DND-41 (cell line): ENCODE measurements at regions not wholly inside any gene's neighbourhood (a gene's known extent, or its start where the extent isn't known, plus 50 kb on each side); places are given as distances from the start of the nearest gene placed in this dataset.
"Not testable (repeated sequence)": the region's sequence is repeated elsewhere in the genome, so short reads cannot be mapped to it uniquely, and the experiment has no call there.

Source experiments
- ATAC-seq: fragments of 200-7000 bp; cut with Tn5 transposase; 3 replicates; pipeline ENCODE4 v1.9.1; 2021; ENCODE audit warnings: low read depth; ENCODE audit not compliant: insufficient read depth
- DNase-seq: peaks from one replicate; pipeline ENCODE4 v3.0.0-alpha.2; 2020
- H2AFZ ChIP-seq: 2 replicates; pipeline ENCODE4 v1.6.0; 2012; ENCODE audit warnings: low read depth, low read length
- H3K27ac ChIP-seq: 2 replicates; pipeline ENCODE4 v1.5.1; 2012; ENCODE audit warnings: low read length, inconsistent platforms
- H3K27me3 ChIP-seq: fragments of 200-600 bp; sonication (generic); 2 replicates; pipeline ENCODE4 v1.6.0; 2012; ENCODE audit warnings: low read length, mild to moderate bottlenecking, inconsistent platforms; ENCODE audit not compliant: insufficient read depth, poor library complexity
- H3K36me3 ChIP-seq: 2 replicates; pipeline ENCODE4 v1.5.1; 2012; ENCODE audit warnings: low read length, inconsistent platforms; ENCODE audit not compliant: insufficient read depth
- H3K4me1 ChIP-seq: 2 replicates; pipeline ENCODE4 v1.5.1; 2012; ENCODE audit warnings: mild to moderate bottlenecking, low read length; ENCODE audit not compliant: insufficient read depth
- H3K4me2 ChIP-seq: 2 replicates; pipeline ENCODE4 v1.6.0; 2012; ENCODE audit warnings: mild to moderate bottlenecking, moderate library complexity, low read length, inconsistent platforms; ENCODE audit not compliant: insufficient read depth
- H3K4me3 ChIP-seq, 2 experiments: fragments of 200-600 bp in 1 of 2; shearing (Covaris generic) in 1 of 2; 2 replicates each; pipeline ENCODE4 v1.5.1; 2012 to 2016; ENCODE audit warnings: inconsistent platforms in 2 of 2, low read length in 2 of 2, mild to moderate bottlenecking in 2 of 2, low read depth in 1 of 2, moderate library complexity in 1 of 2
- H3K79me2 ChIP-seq: 2 replicates; pipeline ENCODE4 v1.6.0; 2012; ENCODE audit warnings: low read length, inconsistent platforms; ENCODE audit not compliant: insufficient read depth
- H3K9ac ChIP-seq: 2 replicates; pipeline ENCODE4 v1.6.0; 2012; ENCODE audit warnings: low read depth, mild to moderate bottlenecking, inconsistent platforms, low read length, moderate library complexity
- H3K9me3 ChIP-seq: 2 replicates; pipeline ENCODE4 v1.5.1; 2012; ENCODE audit warnings: low read length, moderate library complexity, mild to moderate bottlenecking, inconsistent platforms; ENCODE audit not compliant: insufficient read depth, severe bottlenecking
- H4K20me1 ChIP-seq: 2 replicates; pipeline ENCODE4 v1.6.0; 2012; ENCODE audit warnings: low read length; ENCODE audit not compliant: insufficient read depth
- EZH2 ChIP-seq: IDR thresholded peaks from 3 replicates; pipeline ENCODE4 v1.6.1; 2012; ENCODE audit warnings: borderline replicate concordance, low read depth, mild to moderate bottlenecking, moderate library complexity, low read length, inconsistent platforms; ENCODE audit not compliant: severe bottlenecking
- TF ChIP-seq, protein P1 (sequence below): IDR thresholded peaks from 2 replicates; pipeline ENCODE4 v1.5.1; 2012; ENCODE audit warnings: borderline replicate concordance, low read length, moderate library complexity, mild to moderate bottlenecking; ENCODE audit not compliant: poor library complexity, severe bottlenecking; ENCODE audit errors: extremely low read depth

DNA sequence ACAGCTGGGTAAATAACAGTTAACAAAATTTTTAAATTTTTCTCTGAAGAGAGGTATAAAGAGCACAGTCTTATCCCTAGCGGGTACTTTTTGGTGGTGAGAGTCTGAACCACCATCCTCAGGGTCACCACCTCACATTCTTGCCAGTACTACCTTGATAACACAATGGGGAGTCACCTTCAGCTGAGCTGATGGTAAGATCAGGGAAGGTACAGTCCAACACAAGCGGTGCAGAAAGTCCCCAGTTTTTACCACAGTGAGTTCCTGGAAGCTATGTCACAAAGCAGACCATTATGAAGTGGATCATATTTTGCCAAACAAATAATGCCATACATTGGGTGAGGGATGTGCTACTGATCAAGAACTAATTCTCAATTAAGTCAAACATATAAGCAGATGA is 176.9 kb downstream of the FASLG start:
- no peak overlapping the region for H3K9ac ChIP-seq
- no peak overlapping the region for H3K27ac ChIP-seq
- TF ChIP-seq EZH2, result no peak
- TF ChIP-seq, protein P1, sequence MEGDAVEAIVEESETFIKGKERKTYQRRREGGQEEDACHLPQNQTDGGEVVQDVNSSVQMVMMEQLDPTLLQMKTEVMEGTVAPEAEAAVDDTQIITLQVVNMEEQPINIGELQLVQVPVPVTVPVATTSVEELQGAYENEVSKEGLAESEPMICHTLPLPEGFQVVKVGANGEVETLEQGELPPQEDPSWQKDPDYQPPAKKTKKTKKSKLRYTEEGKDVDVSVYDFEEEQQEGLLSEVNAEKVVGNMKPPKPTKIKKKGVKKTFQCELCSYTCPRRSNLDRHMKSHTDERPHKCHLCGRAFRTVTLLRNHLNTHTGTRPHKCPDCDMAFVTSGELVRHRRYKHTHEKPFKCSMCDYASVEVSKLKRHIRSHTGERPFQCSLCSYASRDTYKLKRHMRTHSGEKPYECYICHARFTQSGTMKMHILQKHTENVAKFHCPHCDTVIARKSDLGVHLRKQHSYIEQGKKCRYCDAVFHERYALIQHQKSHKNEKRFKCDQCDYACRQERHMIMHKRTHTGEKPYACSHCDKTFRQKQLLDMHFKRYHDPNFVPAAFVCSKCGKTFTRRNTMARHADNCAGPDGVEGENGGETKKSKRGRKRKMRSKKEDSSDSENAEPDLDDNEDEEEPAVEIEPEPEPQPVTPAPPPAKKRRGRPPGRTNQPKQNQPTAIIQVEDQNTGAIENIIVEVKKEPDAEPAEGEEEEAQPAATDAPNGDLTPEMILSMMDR, result no peak
- no peak overlapping the region for H3K4me2 ChIP-seq
- no peaks in the 10 kb centered on the region for H3K27me3 ChIP-seq
- H3K36me3 ChIP-seq, result no peaks in the 10 kb centered on the region
- no peaks in the 10 kb centered on the region for H3K9me3 ChIP-seq
- no peaks in the 10 kb centered on the region for H4K20me1 ChIP-seq
- DNase-seq, result no peak
- ATAC-seq, result no peak
- no peaks in the 10 kb centered on the region for H3K79me2 ChIP-seq
- no peak overlapping the region for H3K4me3 ChIP-seq
- H2AFZ ChIP-seq, result no peak overlapping the region
- H3K4me1 ChIP-seq, result peaks cover 42% of the 10 kb centered on the region

DNA sequence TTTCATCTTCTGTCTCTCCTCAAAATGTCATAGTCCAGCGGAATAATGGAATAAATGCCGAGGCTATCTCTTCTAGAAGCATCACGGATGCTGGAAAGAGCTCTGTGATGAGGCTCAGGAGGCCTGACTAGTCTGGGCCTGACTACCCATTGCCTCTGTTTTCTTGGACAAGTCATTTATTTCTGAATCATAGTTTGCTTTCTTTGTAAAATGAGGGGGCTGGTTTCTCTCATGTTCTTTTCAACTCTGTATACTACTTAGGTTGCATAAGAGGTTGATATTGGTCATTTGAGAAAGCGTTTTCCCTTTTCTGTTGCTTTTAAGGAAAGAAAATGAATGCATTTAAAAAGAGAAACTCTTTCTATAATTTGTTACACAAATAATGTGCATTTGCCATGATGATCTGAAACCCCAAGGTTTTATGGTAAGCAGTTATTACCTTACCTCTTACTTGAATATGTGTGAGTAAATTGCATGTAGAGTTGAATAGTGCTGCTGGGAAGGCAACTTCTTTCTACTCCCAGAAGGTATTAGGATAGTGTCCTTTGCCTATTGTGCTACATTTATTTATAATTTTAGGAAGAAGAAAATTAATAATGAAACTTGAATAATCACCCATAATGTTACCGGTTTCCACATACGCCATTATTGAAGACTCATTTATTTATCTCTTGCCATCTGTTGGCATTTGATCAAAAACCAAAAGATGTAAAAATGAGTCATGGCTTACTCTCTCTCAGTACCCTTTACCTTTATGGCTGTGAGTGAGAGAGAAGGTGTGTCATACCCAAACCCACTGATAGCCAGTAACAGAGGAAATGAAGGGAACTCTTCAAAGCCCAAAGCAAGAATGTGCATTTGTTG is 179.1 kb downstream of the FASLG start:
- H3K4me1 ChIP-seq, result peaks cover 20% of the 10 kb centered on the region
- H3K27ac ChIP-seq, result no peak overlapping the region
- H3K36me3 ChIP-seq, result no peaks in the 10 kb centered on the region
- H3K9ac ChIP-seq, result no peak overlapping the region
- H3K9me3 ChIP-seq, result no peaks in the 10 kb centered on the region
- no peak overlapping the region for H2AFZ ChIP-seq
- 0 out of 2 replicates have a peak overlapping the region, but pooled peaks have one; percentile 1 for H3K4me2 ChIP-seq
- TF ChIP-seq, protein P1, result no peak
- H4K20me1 ChIP-seq, result no peaks in the 10 kb centered on the region
- H3K79me2 ChIP-seq, result no peaks in the 10 kb centered on the region
- H3K4me3 ChIP-seq, result no peak overlapping the region
- H3K27me3 ChIP-seq, result no peaks in the 10 kb centered on the region
- no peak for DNase-seq
- ATAC-seq, result peak; percentile 92

DNA sequence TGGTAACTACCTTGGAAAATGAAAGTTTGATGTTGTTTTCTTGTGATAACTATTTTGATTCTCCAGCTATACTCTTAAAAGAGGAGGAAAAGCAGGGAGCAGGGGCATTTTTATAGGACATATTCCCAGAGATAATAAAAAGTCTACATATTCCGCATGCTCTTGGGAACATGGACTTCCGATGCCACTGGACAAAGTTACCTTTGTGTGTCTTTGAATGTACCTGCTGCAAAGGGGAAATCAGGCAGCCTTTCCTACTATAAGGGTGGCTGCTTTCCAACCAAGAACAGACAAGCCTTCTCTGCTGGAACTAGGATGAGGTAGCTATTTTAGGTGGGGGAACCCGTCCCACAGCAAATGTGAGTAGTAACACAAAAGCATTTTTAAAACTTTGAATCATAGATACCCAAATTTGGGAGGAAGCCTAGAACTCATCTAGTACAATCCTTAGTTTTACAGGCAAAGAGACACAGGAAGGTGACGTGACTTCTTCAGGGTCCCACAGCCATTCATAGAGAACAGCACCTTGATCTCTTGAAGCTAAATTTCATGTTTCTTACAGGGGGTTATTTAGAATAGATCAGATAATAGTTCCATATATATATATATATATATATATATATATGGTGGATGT is 179.9 kb downstream of the FASLG start:
- Histone ChIP-seq H3K79me2 (no peaks in the 10 kb centered on the region), H3K4me1 (peaks cover 14% of the 10 kb centered on the region), H3K4me3 (no peak overlapping the region), H4K20me1 (no peaks in the 10 kb centered on the region), H3K9ac (no peak overlapping the region), H3K9me3 (no peaks in the 10 kb centered on the region), H3K27me3 (no peaks in the 10 kb centered on the region), H3K4me2 (0 out of 2 replicates have a peak overlapping the region, but pooled peaks have one; percentile 1), H3K36me3 (no peaks in the 10 kb centered on the region), H2AFZ (no peak overlapping the region), H3K27ac (0 out of 2 replicates have a peak overlapping the region, but pooled peaks have one; percentile 7)
- ATAC-seq, result no peak
- no peak for DNase-seq
- no peak for TF ChIP-seq EZH2
- TF ChIP-seq, protein P1, result no peak

DNA sequence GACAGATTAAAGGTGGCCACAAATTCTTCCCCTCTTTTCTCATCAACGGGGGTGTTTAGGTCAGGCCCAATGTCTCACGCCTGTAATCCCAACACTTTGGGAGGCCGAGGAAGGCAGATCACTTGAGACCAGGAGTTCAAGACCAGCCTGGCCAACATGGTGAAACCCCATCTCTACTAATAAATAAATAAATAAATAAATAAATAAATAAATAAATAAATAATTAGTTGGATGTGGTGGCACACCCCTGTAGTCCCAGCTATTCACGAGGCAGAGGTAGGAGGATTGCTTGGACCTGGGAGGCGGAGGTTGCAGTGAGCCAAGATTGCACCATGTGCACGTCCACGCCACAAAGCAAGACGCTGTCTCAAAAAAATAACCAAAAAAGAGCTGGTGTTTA is 180.7 kb downstream of the FASLG start:
- not testable (repeated sequence) for H3K9ac ChIP-seq, H3K27ac ChIP-seq, H4K20me1 ChIP-seq, DNase-seq, ATAC-seq, H3K4me3 ChIP-seq, H2AFZ ChIP-seq, H3K9me3 ChIP-seq, H3K27me3 ChIP-seq, H3K36me3 ChIP-seq, H3K79me2 ChIP-seq, H3K4me2 ChIP-seq
- H3K4me1 ChIP-seq, result peaks cover 12% of the 10 kb centered on the region
